Muscle layer of duodenum (tissue), 2 donors: ENCODE measurements at regions not wholly inside any gene's neighbourhood (a gene's known extent, or its start where the extent isn't known, plus 50 kb on each side); places are given as distances from the start of the nearest gene placed in this dataset.

Experiments
- H3K27ac ChIP-seq: one replicate; pipeline ENCODE4 v1.7.0; 2013; ENCODE audit warnings: mild to moderate bottlenecking, low read length
- H3K27me3 ChIP-seq: one replicate; pipeline ENCODE4 v1.7.0; 2013; ENCODE audit warnings: low read depth, mild to moderate bottlenecking, control low read depth, low read length
- H3K36me3 ChIP-seq, 2 donors: one replicate each; pipeline ENCODE4 v1.7.0; 2013; ENCODE audit warnings: low read length in 2 of 2, control low read depth in 1 of 2, mild to moderate bottlenecking in 1 of 2; ENCODE audit not compliant: insufficient read depth in 2 of 2, control insufficient read depth in 1 of 2
- H3K4me1 ChIP-seq, 2 donors: one replicate each; pipeline ENCODE4 v1.7.0; 2013; ENCODE audit warnings: low read length in 2 of 2, mild to moderate bottlenecking in 2 of 2, control low read depth in 1 of 2, moderate library complexity in 1 of 2; ENCODE audit not compliant: insufficient read depth in 2 of 2, control insufficient read depth in 1 of 2
- H3K4me3 ChIP-seq, 2 donors: one replicate each; pipeline ENCODE4 v1.7.0; 2013; ENCODE audit warnings: low read length in 2 of 2, low read depth in 1 of 2, mild to moderate bottlenecking in 1 of 2
- H3K9me3 ChIP-seq, 2 donors: one replicate each; pipeline ENCODE4 v1.7.0; 2013; ENCODE audit warnings: low read length in 2 of 2, control low read depth in 1 of 2, mild to moderate bottlenecking in 1 of 2; ENCODE audit not compliant: control insufficient read depth in 1 of 2
- donor health status: healthy.

DNA sequence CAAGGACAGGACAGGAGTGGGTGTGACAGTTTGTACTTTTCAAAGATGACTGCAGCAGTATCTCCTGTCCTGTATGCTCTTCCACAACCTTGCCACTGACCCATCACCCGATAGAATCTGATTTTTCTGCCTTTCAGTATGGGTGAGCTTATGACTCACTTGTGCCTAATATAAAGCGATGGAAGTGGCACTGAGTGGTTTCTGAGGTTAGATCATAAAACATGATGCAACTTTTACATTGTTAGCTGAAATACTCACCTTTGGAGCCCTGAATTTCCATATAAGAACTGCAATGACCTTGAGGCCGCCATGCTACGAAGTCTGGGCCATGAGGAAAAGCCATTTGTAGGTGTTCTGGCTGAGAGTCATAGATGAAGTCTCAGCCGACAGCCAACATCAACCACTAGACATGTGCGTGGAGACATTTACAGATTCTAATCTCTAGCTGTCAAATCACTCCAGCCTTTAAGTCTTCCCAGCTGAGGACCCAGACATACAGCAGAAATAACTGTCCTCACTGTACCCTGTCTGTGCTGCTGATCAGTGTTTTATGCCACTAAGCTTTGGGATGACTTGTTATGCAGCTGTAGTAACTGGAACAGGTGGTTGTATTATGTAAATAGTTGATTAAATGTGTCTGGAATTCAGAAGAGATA lies 105.9 kb upstream of the ARHGAP20 start:
- Histone ChIP-seq H3K4me1 (no peaks in the 10 kb centered on the region), H3K4me3 (no peak overlapping the region), H3K36me3 (no peaks in the 10 kb centered on the region), H3K27ac (no peak overlapping the region), H3K27me3 (no peaks in the 10 kb centered on the region), H3K9me3 (no peaks in the 10 kb centered on the region)

DNA sequence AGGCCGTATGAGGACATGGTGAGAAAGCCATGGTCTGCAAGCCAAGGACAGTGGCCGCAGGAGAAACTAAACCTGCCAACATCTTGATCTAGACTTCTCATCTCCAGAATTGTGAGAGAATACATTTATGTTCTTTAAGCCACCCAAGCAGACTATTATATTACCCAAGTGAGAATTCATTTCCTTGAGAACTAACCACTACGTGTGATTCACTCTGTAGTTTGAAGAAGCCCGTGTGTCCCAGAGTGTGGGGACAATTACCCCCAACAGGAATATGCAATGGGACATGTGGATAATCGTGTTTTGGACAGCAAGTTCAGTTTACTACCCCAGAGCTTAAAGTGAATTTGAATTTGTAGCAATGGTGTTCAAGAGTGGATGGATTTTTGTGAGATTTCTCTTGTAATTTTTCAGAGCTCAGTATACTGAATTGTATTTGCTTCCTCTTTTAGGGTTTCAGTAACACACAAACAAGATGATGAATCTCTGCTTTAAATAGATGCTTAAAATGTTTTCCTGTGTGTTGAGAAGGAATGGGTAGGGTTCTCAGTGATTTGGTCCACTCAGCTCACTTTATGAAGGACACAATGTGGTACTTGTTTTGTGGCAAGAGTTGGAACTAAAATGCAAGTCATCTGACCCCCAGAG lies 100.0 kb upstream of the ARHGAP20 start:
- H3K27ac ChIP-seq = no peak overlapping the region
- H3K4me3 ChIP-seq = no peak overlapping the region
- H3K4me1 ChIP-seq = no peaks in the 10 kb centered on the region
- H3K27me3 ChIP-seq = no peaks in the 10 kb centered on the region
- H3K9me3 ChIP-seq = no peaks in the 10 kb centered on the region
- no peaks in the 10 kb centered on the region for H3K36me3 ChIP-seq

DNA sequence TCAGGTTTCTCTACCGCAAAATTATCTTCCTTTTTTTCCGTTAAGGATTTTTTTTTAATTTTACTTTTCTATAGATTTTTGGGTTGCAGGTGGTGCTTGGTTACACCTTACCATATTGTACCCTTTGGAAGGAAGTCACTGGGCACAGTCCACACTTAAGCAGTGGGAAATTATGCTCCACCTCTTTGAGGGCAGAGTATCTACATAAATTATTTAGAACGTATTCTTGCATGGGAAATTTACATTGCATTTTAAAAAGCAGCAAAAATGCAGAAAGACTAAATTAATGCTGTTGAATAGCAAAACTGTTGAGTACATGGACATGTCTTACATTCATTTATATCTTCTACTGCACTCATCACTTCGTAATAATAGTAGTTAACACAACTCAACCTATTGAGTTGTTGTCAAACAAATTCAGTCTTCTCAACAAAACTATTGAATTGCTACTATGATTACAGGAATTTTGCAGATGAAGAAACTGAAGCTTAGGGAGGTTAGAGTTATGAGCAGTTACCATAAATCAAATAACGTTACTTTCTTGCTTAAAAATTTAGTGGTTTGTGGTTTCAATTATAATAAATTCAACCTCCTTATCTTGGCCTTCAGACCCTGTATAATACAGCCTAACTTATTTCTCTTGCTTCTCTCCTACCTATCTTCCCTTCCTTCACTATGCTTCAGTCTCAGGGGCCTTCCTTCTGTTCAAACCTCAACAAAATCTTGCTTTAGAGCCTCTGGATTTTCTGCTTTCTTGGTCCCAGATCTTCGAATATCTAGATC lies 97.4 kb upstream of the ARHGAP20 start:
- Histone ChIP-seq H3K27ac (no peak overlapping the region), H3K4me3 (no peak overlapping the region), H3K36me3 (no peaks in the 10 kb centered on the region), H3K9me3 (no peaks in the 10 kb centered on the region), H3K4me1 (no peaks in the 10 kb centered on the region), H3K27me3 (no peaks in the 10 kb centered on the region)

DNA sequence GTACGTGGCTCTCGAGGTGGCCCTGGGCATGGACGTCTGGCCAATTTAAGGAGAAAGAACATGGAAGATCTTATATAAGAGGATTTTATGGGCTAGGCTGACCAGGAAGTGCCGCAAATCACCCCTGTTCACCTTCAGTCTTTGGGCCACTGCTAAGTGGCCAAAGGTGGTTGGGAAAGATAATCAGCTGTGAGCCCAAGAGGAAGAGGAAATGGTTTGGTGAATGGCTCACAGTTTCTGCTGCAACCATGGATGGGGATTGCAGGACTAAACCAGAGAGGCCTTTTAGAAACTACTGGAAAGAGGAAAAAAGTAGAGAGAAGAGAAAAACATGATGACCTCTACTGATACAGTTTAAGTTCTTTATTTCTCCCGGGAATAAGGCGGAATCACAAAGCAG lies 96.0 kb upstream of the ARHGAP20 start:
- no peak overlapping the region for H3K4me3 ChIP-seq
- no peaks in the 10 kb centered on the region for H3K27me3 ChIP-seq
- no peaks in the 10 kb centered on the region for H3K9me3 ChIP-seq
- no peaks in the 10 kb centered on the region for H3K36me3 ChIP-seq
- no peaks in the 10 kb centered on the region for H3K4me1 ChIP-seq
- H3K27ac ChIP-seq = no peak overlapping the region

DNA sequence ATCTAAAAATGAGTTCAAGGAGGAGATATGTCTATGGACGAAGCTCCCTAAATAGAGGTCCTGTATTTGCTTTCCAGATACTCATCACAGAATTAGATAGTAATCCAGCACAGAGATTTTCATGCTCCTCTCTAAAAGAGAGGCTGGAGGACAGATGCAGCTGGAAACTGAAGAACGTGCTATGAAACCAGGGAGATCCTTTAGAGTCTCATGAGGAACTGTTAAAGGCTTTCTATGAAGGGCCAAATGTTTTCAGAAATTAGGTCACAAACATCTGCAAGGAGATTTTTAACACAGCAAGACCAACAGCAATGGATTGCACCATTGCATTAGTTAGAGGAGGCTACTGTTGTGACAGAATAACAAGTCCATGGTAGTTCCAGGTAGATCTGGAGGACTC lies 95.6 kb upstream of the ARHGAP20 start:
- Histone ChIP-seq H3K27ac (no peak overlapping the region), H3K36me3 (no peaks in the 10 kb centered on the region), H3K9me3 (no peaks in the 10 kb centered on the region), H3K4me1 (no peaks in the 10 kb centered on the region), H3K27me3 (no peaks in the 10 kb centered on the region), H3K4me3 (no peak overlapping the region)

DNA sequence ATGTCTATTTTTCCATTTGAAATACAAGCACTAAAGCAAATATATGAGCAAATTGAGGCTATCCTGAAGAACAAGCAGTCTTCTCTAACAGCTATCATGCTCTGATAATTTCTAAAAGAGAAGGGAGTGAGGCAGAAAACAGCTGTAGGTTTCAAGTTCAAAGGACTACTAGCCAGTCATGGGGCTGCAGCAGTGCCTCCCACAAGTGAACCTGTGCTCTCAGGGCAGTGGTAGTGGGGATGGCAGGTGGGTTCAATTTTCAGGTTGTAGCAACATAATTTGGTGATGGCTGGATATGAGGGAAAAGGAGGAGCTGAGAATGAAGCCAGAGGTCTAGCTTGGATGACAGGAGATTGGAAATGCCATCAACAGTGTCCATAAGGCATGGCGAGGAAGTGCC lies 93.5 kb upstream of the ARHGAP20 start:
- Histone ChIP-seq H3K4me1 (no peaks in the 10 kb centered on the region), H3K4me3 (no peak overlapping the region), H3K9me3 (no peaks in the 10 kb centered on the region), H3K36me3 (no peaks in the 10 kb centered on the region), H3K27me3 (no peaks in the 10 kb centered on the region), H3K27ac (no peak overlapping the region)

DNA sequence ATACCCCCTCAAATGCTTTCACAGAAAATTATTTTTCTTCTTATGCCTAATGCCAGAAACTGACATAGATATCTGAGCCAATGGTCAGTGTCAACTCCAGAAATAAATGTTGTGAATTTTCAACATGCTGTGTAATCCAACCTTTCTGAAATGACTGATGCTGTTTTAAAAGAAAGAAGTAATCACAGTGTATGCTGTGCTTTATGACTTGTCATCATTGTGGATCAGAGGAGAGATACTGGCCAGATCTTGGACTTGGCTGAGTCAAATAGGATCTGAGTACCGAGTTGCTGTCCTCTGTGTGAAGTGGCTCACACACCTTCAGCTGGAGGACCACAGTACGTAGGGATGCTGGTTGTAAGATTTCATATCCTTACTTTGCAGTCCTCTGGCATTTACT lies 89.9 kb upstream of the ARHGAP20 start:
- Histone ChIP-seq H3K27ac (no peak overlapping the region), H3K4me3 (no peak overlapping the region), H3K9me3 (no peaks in the 10 kb centered on the region), H3K36me3 (no peaks in the 10 kb centered on the region), H3K4me1 (no peaks in the 10 kb centered on the region), H3K27me3 (no peaks in the 10 kb centered on the region)

DNA sequence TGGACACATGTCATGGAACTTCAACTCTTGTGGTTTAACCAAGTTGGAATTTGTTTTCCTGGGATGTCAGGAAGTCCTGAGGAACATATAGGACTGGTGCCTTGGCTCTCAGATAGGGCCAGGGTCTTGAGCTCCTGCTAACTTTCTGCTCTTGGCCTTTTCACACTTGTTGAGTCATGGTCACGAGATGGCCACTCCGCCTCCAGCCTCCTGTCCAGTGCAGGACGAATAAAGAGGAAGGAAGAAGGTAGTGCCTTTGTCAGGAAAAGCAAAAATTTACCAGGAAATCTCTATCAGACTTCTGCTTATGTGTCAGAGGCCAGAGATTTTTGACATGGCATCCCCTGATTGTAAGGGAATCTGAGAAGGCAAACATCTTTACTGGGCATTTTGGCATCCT lies 89.1 kb upstream of the ARHGAP20 start:
- no peak overlapping the region for H3K27ac ChIP-seq
- no peaks in the 10 kb centered on the region for H3K27me3 ChIP-seq
- H3K36me3 ChIP-seq = no peaks in the 10 kb centered on the region
- H3K9me3 ChIP-seq = no peaks in the 10 kb centered on the region
- no peaks in the 10 kb centered on the region for H3K4me1 ChIP-seq
- no peak overlapping the region for H3K4me3 ChIP-seq

DNA sequence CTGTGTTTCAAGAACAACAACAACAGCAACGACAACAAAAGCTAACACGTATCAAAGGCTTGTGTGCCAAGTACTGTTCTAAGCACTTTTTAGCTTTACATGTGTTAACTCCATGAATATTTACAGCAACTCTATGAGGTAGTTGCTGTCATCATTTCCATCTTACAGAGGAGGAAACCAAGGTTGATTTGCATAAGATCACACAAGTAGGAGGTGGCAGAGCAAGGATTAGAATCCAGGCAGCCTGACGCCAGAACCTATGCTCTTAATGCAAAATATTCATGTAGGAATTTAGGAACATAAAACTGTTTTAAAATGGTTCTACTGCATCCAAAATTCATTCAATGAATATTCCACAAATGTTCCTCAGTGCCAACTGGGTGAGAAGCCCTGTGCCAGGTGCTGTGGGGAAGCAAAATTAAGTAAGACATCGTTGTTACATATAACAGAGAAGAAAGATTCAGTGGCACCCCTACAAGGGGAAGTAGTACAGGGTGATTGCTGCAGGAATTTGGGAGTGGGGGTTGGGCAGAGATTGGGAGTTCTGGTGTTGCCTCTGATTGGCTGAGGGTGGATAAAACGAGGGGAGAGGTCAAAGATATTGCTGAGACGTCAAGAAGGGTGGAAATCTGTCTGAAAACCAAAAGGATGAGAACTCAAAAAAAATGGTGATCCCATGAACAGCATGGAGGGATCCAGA lies 86.1 kb upstream of the ARHGAP20 start:
- Histone ChIP-seq H3K9me3 (no peaks in the 10 kb centered on the region), H3K4me3 (no peak overlapping the region), H3K36me3 (no peaks in the 10 kb centered on the region), H3K4me1 (no peaks in the 10 kb centered on the region), H3K27me3 (no peaks in the 10 kb centered on the region), H3K27ac (no peak overlapping the region)

DNA sequence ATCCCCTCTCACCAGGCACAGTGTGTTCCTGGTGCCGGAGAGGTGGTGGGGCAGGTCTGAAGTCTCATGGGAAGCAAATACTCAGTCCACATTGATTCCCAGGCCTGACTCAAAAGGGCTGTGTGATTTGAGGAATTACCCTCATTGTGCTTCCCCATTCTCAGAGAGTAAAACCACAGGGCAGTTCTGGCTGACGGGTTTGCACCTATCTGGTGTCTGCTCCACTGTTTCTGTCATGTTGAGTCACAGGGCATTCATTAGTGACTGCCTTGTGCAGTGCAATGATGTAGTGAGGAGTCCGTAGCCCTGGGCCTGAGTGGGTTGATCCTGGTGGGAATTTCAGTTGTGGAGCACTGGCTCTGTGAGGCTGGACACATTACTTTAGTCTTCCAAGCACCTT lies 85.2 kb upstream of the ARHGAP20 start:
- Histone ChIP-seq H3K27me3 (no peaks in the 10 kb centered on the region), H3K4me3 (no peak overlapping the region), H3K4me1 (no peaks in the 10 kb centered on the region), H3K36me3 (no peaks in the 10 kb centered on the region), H3K9me3 (no peaks in the 10 kb centered on the region), H3K27ac (no peak overlapping the region)

DNA sequence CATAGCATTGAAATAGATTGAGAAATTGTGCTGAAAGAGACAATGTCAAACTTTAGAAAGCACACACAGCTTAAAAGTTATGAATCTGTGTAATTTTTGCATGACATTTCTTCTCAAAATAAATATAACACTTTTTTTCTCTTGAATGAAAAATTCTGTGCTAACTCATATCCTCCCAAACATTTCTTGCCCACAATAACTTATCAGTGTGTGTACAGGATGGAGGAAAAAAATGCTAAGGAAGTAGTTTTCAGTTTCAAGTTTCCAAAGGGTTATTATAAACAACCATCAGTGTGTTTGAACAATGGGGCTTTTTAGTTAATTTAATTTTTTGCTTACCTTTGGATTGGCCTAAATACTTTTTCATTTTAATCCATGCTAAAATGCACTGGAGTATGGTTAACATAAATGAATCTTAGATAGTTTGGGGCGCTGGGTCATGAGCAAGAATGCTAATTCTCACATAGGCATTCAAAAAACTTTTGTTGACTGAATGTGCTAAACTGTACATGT lies 82.9 kb upstream of the ARHGAP20 start:
- Histone ChIP-seq H3K4me3 (no peak overlapping the region), H3K27me3 (no peaks in the 10 kb centered on the region), H3K27ac (no peak overlapping the region), H3K9me3 (no peaks in the 10 kb centered on the region), H3K4me1 (no peaks in the 10 kb centered on the region), H3K36me3 (no peaks in the 10 kb centered on the region)
